ENCODE measurements at regions not wholly inside any gene's neighbourhood (a gene's known extent, or its start where the extent isn't known, plus 50 kb on each side); places are given as distances from the start of the nearest gene placed in this dataset.

DNA sequence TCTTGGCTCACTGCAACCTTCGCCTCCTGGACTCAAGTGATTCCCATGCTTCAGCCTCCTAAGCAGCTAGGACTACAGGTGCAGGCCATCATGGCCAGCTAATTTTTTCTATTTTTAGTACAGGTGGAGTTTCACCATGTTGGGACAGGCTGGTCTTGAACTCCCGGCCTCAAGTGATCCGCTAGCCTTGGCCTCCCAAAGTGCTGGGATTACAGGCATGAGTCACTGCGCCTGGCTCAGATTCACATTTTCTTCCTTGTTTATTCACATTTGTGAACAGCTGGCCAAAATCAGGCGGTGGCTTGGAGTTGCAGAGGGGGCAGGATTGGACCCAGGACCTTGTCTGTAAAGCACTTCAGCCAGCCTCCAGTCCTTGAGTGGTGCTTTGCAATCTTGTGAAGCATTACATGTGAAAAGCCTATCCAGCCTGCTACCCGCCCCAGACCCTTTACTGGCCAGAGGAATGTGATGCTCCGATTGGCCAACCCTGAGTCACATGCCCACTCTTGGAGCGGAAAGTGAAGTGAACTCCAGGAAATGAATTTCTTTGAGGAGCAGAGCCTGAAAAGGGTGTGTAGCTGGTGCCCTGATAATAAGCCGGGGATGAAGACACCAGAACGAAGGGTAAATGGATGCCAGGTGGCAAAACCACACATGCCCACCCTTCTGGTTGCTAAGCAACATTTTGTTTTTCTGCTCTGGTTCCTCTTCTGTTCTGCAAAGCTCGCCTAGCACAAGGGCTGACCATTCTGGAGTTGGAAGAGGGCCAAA lies 62.6 kb upstream of the PTPRJ start (continued):
- TF ChIP-seq CREBBP (IDR thresholded peaks at IDR 0.05; ENCODE audit: low read depth, low read length) (no peak), ZSCAN32 (CRISPR knock-in tag; IDR thresholded peaks at IDR 0.05) (no peak), ZNF263 (CRISPR knock-in tag; IDR thresholded peaks at IDR 0.05; ENCODE audit: borderline replicate concordance) (no peak), C11orf30 (IDR thresholded peaks at IDR 0.05; ENCODE audit: low read depth) (peak; percentile 28; the same call in 1 of the 2 replicates), PHTF2 (CRISPR knock-in tag; IDR thresholded peaks at IDR 0.05) (no peak), NFXL1 (CRISPR knock-in tag; IDR thresholded peaks at IDR 0.05) (no peak), ZFX (CRISPR knock-in tag; IDR thresholded peaks at IDR 0.05) (no peak), HDAC1 (IDR thresholded peaks at IDR 0.05) (peak in 1 of 2 experiments; percentile 67; a peak in 2 of 4 replicates), SMAD3 (CRISPR knock-in tag; conservative IDR thresholded peaks at IDR 0.05) (no peak), TBP (optimal IDR thresholded peaks at IDR 0.05; ENCODE audit: low read depth, low read length) (peak; percentile 18), PHF8 (IDR thresholded peaks at IDR 0.05; ENCODE audit: borderline replicate concordance, low read length) (peak; percentile 49; the same call in 1 of the 2 replicates), RBM15 (IDR thresholded peaks at IDR 0.05; ENCODE audit: insufficient read depth, low read length) (no peak), ATF1 (CRISPR knock-in tag; IDR thresholded peaks at IDR 0.05) (no peak), ATF1 (tag; IDR thresholded peaks at IDR 0.05) (peak; percentile 46; the same call in 1 of the 2 replicates), ZBTB1 (CRISPR knock-in tag; IDR thresholded peaks at IDR 0.05; ENCODE audit: borderline replicate concordance, low read depth) (no peak), SNRNP70 (optimal IDR thresholded peaks at IDR 0.05; ENCODE audit: low read depth, low read length) (no peak), MEF2D (tag; conservative IDR thresholded peaks at IDR 0.05; ENCODE audit: low read depth) (peak; percentile 68)
- TF ChIP-seq, protein P1, sequence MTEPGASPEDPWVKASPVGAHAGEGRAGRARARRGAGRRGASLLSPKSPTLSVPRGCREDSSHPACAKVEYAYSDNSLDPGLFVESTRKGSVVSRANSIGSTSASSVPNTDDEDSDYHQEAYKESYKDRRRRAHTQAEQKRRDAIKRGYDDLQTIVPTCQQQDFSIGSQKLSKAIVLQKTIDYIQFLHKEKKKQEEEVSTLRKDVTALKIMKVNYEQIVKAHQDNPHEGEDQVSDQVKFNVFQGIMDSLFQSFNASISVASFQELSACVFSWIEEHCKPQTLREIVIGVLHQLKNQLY (CRISPR knock-in tag; conservative IDR thresholded peaks at IDR 0.05), result no peak
- TF ChIP-seq, protein P2, sequence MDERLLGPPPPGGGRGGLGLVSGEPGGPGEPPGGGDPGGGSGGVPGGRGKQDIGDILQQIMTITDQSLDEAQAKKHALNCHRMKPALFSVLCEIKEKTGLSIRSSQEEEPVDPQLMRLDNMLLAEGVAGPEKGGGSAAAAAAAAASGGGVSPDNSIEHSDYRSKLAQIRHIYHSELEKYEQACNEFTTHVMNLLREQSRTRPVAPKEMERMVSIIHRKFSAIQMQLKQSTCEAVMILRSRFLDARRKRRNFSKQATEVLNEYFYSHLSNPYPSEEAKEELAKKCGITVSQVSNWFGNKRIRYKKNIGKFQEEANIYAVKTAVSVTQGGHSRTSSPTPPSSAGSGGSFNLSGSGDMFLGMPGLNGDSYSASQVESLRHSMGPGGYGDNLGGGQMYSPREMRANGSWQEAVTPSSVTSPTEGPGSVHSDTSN (CRISPR knock-in tag; IDR thresholded peaks at IDR 0.05; ENCODE audit: low read depth), result no peak
- TF ChIP-seq, protein P2 (tag; conservative IDR thresholded peaks at IDR 0.05; ENCODE audit: low read depth), result peak; percentile 22
- TF ChIP-seq, protein P3, sequence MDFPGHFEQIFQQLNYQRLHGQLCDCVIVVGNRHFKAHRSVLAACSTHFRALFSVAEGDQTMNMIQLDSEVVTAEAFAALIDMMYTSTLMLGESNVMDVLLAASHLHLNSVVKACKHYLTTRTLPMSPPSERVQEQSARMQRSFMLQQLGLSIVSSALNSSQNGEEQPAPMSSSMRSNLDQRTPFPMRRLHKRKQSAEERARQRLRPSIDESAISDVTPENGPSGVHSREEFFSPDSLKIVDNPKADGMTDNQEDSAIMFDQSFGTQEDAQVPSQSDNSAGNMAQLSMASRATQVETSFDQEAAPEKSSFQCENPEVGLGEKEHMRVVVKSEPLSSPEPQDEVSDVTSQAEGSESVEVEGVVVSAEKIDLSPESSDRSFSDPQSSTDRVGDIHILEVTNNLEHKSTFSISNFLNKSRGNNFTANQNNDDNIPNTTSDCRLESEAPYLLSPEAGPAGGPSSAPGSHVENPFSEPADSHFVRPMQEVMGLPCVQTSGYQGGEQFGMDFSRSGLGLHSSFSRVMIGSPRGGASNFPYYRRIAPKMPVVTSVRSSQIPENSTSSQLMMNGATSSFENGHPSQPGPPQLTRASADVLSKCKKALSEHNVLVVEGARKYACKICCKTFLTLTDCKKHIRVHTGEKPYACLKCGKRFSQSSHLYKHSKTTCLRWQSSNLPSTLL (IDR thresholded peaks at IDR 0.05), result no peak
- TF ChIP-seq, protein P4, sequence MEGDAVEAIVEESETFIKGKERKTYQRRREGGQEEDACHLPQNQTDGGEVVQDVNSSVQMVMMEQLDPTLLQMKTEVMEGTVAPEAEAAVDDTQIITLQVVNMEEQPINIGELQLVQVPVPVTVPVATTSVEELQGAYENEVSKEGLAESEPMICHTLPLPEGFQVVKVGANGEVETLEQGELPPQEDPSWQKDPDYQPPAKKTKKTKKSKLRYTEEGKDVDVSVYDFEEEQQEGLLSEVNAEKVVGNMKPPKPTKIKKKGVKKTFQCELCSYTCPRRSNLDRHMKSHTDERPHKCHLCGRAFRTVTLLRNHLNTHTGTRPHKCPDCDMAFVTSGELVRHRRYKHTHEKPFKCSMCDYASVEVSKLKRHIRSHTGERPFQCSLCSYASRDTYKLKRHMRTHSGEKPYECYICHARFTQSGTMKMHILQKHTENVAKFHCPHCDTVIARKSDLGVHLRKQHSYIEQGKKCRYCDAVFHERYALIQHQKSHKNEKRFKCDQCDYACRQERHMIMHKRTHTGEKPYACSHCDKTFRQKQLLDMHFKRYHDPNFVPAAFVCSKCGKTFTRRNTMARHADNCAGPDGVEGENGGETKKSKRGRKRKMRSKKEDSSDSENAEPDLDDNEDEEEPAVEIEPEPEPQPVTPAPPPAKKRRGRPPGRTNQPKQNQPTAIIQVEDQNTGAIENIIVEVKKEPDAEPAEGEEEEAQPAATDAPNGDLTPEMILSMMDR (IDR thresholded peaks at IDR 0.05 in 2 of 3, conservative IDR thresholded peaks at IDR 0.05 in 1 of 3; ENCODE audit: insufficient read depth in 2 of 3, low read depth in 1 of 3, low read length in 3 of 3), result no peak

Measured in K562 (cell line).